Epithelial cell of proximal tubule (primary cell): ENCODE measurements at regions not wholly inside any gene's neighbourhood (a gene's known extent, or its start where the extent isn't known, plus 50 kb on each side); places are given as distances from the start of the nearest gene placed in this dataset.

Experiments
- DNase-seq: peaks from one replicate; pipeline ENCODE4 v3.0.0-alpha.2; 2011; ENCODE audit warnings: low read depth
- H3K4me3 ChIP-seq: 2 replicates; pipeline ENCODE4 v1.5.1; 2011; ENCODE audit warnings: low read depth, mild to moderate bottlenecking, low read length
- CTCF ChIP-seq: conservative IDR thresholded peaks from 2 replicates; pipeline ENCODE4 v1.5.1; 2012; ENCODE audit warnings: low read depth, mild to moderate bottlenecking, low read length

GRCh38 chr7:10889266-10889898 is 84.3 kb upstream of the PHF14 start:
- H3K4me3 ChIP-seq = no peak overlapping the region
- peak; percentile 89 for TF ChIP-seq CTCF
- DNase-seq = peak; percentile 12

- TF ChIP-seq CTCF = no peak
- H3K4me3 ChIP-seq = no peak overlapping the region
- no peak for DNase-seq
Measured at GRCh38 chr7:10908600-10908999, 65.1 kb upstream of the PHF14 start.

- TF ChIP-seq CTCF = no peak
- H3K4me3 ChIP-seq = no peak overlapping the region
- no peak for DNase-seq
Measured at GRCh38 chr7:10910447-10910846, 63.2 kb upstream of the PHF14 start.

- no peak for TF ChIP-seq CTCF
- H3K4me3 ChIP-seq = no peak overlapping the region
- no peak for DNase-seq
Measured at GRCh38 chr7:10912077-10912476, 61.6 kb upstream of the PHF14 start.

- H3K4me3 ChIP-seq = no peak overlapping the region
- TF ChIP-seq CTCF = no peak
- no peak for DNase-seq
Measured at GRCh38 chr7:10913457-10913856, 60.2 kb upstream of the PHF14 start.

GRCh38 chr7:10918093-10918590 is 55.5 kb upstream of the PHF14 start:
- TF ChIP-seq CTCF = no peak
- no peak for DNase-seq
- no peak overlapping the region for H3K4me3 ChIP-seq

- no peak overlapping the region for H3K4me3 ChIP-seq
- no peak for DNase-seq
Measured at GRCh38 chr7:10919923-10920322, 53.7 kb upstream of the PHF14 start.

More at GRCh38 chr7:10919923-10920322, 53.7 kb upstream of the PHF14 start:
- TF ChIP-seq CTCF = no peak
